ENCODE measurements at regions not wholly inside any gene's neighbourhood (a gene's known extent, or its start where the extent isn't known, plus 50 kb on each side); places are given as distances from the start of the nearest gene placed in this dataset.

- TF ChIP-seq POLR2A (IDR thresholded peaks at IDR 0.05; ENCODE audit: low read depth, low read length), result no peak
- TF ChIP-seq POLR2AphosphoS5 (IDR thresholded peaks at IDR 0.05; ENCODE audit: low read depth, low read length), result no peak
Observed at GRCh38 chr4:35201403-35201802, 1042.9 kb downstream of the ARAP2 start.
